ENCODE measurements at regions not wholly inside any gene's neighbourhood (a gene's known extent, or its start where the extent isn't known, plus 50 kb on each side); places are given as distances from the start of the nearest gene placed in this dataset.

DNA sequence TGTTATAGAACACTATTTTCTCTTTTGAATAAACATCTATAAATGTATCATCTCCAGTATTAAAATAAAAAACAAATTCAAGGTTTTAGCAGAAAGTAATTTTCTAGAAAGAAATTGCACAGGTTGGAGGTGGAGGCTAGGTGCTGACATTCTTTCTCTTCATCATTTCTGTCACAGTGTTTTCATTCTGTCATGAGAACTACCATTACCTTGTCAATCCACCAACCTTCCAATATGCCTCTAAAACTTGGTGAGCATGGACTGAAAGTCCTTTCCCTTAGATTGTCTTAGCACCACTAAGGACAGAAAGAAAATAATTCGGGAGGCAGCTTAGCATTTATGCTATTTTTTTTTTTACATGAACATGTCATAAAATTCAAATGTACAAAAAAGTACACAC lies 596.2 kb upstream of the DPPA4 start:
- no peak overlapping the region for H3K27ac ChIP-seq
- H3K36me3 ChIP-seq, result no peaks in the 10 kb centered on the region
- TF ChIP-seq CTCF (IDR thresholded peaks at IDR 0.05) (no peak), POLR2A (IDR thresholded peaks at IDR 0.05) (no peak)
- DNase-seq, result no peak
- H3K4me3 ChIP-seq, result no peak overlapping the region
- no peaks in the 10 kb centered on the region for H3K4me1 ChIP-seq
- no peaks in the 10 kb centered on the region for H3K9me3 ChIP-seq
- no peaks in the 10 kb centered on the region for H3K27me3 ChIP-seq

GRCh38 chr3:109939817-109940216 lies 602.5 kb upstream of the DPPA4 start:
- Histone ChIP-seq H3K4me3 (no peak overlapping the region), H3K9me3 (no peaks in the 10 kb centered on the region), H3K36me3 (no peaks in the 10 kb centered on the region), H3K4me1 (no peaks in the 10 kb centered on the region), H3K27ac (no peak overlapping the region), H3K27me3 (no peaks in the 10 kb centered on the region)
- no peak for DNase-seq
- no peak for TF ChIP-seq CTCF (IDR thresholded peaks at IDR 0.05)
- no peak for TF ChIP-seq POLR2A (IDR thresholded peaks at IDR 0.05)

DNA sequence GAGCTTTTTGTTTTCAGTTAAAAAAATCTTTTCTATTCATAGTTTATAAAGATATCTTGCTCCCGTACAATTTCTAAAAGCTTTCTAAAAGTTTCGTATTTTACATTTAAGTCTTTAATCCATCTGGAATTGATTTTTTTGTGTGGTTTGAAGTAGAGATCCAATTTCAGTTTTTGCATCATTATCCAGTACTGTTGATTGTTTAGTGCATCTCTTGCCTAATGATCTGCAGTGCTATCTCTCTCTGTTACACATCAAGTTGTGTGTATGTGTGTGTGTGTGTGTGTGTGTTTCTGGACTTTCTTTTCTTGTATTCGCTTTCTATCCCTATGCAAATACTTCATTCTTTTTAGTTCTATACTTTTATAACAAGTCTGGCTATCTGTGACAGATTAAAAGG lies 605.8 kb upstream of the DPPA4 start:
- TF ChIP-seq POLR2A (IDR thresholded peaks at IDR 0.05), result no peak
- no peak for TF ChIP-seq CTCF (IDR thresholded peaks at IDR 0.05)
- no peak overlapping the region for H3K27ac ChIP-seq

GRCh38 chr3:109944836-109945235 lies 607.5 kb upstream of the DPPA4 start:
- Histone ChIP-seq H3K27me3 (no peaks in the 10 kb centered on the region), H3K9me3 (no peaks in the 10 kb centered on the region), H3K4me3 (no peak overlapping the region), H3K4me1 (no peaks in the 10 kb centered on the region), H3K36me3 (no peaks in the 10 kb centered on the region), H3K27ac (no peak overlapping the region)
- no peak for TF ChIP-seq CTCF (IDR thresholded peaks at IDR 0.05)
- no peak for TF ChIP-seq POLR2A (IDR thresholded peaks at IDR 0.05)
- DNase-seq, result no peak

More for the DNA sequence above, 605.8 kb upstream of the DPPA4 start:
- DNase-seq, result no peak
- no peaks in the 10 kb centered on the region for H3K9me3 ChIP-seq
- H3K27me3 ChIP-seq, result no peaks in the 10 kb centered on the region
- no peaks in the 10 kb centered on the region for H3K36me3 ChIP-seq
- no peaks in the 10 kb centered on the region for H3K4me1 ChIP-seq
- no peak overlapping the region for H3K4me3 ChIP-seq

DNA sequence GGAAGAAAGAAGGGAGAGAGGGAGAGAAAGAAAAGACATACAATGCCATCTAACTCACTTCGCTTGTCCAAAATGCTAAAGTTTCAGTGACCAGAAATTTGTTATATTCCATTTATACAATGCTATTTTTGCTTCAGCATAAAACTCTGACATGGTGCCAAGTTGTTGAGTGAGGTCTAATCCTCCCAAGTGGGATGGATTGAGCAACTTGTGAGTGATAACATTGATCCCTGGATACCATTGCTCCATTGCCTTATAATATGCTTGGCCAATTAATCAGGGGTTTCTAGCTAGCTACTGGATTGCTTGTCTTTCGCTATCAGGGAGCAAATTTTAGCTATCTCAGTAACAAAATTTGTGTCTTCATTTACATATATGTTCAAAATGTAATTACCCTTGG lies 615.6 kb upstream of the DPPA4 start:
- Histone ChIP-seq H3K9me3 (no peaks in the 10 kb centered on the region), H3K27ac (no peak overlapping the region), H3K4me1 (no peaks in the 10 kb centered on the region), H3K4me3 (no peak overlapping the region), H3K27me3 (no peaks in the 10 kb centered on the region), H3K36me3 (no peaks in the 10 kb centered on the region)
- TF ChIP-seq POLR2A (IDR thresholded peaks at IDR 0.05), result no peak
- no peak for DNase-seq

DNA sequence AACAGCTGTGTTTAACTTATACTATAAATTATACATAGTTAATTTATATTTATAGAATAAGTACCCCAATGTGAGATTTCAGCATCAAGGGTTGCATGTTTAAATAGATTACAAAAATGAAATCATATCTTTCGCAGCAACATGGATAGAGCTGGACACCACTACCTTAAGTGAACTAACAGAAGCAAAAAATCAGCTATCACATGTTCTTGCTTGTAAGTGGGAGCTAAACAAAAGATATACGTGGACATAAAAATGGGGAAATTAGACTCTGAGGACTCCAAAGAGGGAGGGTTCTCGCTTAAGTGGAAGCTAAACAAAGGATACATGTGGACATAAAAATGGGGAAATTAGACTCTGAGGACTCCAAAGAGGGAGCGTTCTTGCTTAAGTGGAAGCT lies 626.5 kb upstream of the DPPA4 start:
- no peak for DNase-seq
- no peaks in the 10 kb centered on the region for H3K4me1 ChIP-seq
- no peaks in the 10 kb centered on the region for H3K9me3 ChIP-seq
- H3K27me3 ChIP-seq, result no peaks in the 10 kb centered on the region
- no peak overlapping the region for H3K27ac ChIP-seq
- H3K36me3 ChIP-seq, result no peaks in the 10 kb centered on the region
- TF ChIP-seq CTCF (IDR thresholded peaks at IDR 0.05), result no peak
- TF ChIP-seq POLR2A (IDR thresholded peaks at IDR 0.05), result no peak
- no peak overlapping the region for H3K4me3 ChIP-seq

Data from Peyer's patch (tissue), 4 donors.